HCT116 (cell line): ENCODE measurements at regions not wholly inside any gene's neighbourhood (a gene's known extent, or its start where the extent isn't known, plus 50 kb on each side); places are given as distances from the start of the nearest gene placed in this dataset.

Source experiments
- ATAC-seq: fragments of 200-7000 bp; cut with Tn5 transposase; 2 replicates; pipeline ENCODE4 v1.9.1; 2020; ENCODE audit warnings: mild to moderate bottlenecking, moderate library complexity
- BruUV-seq: library from RNA; stranded (reverse); fragments of 400-500 nt; replicated peaks from 2 replicates; lab custom pipeline; 2021; lab: Mats Ljungman, UMichigan
- CTCF ChIA-PET: fragments of 300-600 bp; sonication (Branson Sonifier 250); formaldehyde crosslinking; loops from one replicate; lab custom pipeline; 2021; ENCODE audit warnings: antibody characterized with exemption; lab: Charles Lee
- POLR2A ChIA-PET: fragments of 300-600, 350-600 bp; sonication (Branson Sonifier 250); formaldehyde crosslinking; loops from one replicate; lab custom pipeline; 2021; ENCODE audit warnings: antibody characterized with exemption; lab: Charles Lee
- RAD21 ChIA-PET, 2 experiments: fragments of 300-600 bp; sonication (Branson Sonifier 250); formaldehyde crosslinking; loops; one replicate each; lab custom pipeline; 2023; ENCODE audit warnings: low total read pairs in 2 of 2; ENCODE audit not compliant: uncharacterized antibody in 2 of 2, unreplicated experiment in 2 of 2, low non-redundant PET in 1 of 2; lab: Charles Lee
- DNase-seq: peaks from one replicate; pipeline ENCODE4 v3.0.0-alpha.2; 2010; ENCODE audit warnings: low read depth, low spot score
- H2AFZ ChIP-seq: fragments of 200-600 bp; shearing (Covaris generic), sonication (generic); 2 replicates; pipeline ENCODE4 v1.6.1; 2017; ENCODE audit warnings: low read depth, mixed run types, mixed read lengths, antibody characterized with exemption, low read length; ENCODE audit not compliant: poor library complexity, severe bottlenecking
- H3K27ac ChIP-seq: 2 replicates; pipeline ENCODE4 v1.5.1; 2012; ENCODE audit warnings: low read depth, low read length
- H3K27me3 ChIP-seq: fragments of 200-600 bp; sonication (generic); 2 replicates; pipeline ENCODE4 v1.6.1; 2016; ENCODE audit warnings: mixed run types, low read length, mixed read lengths; ENCODE audit not compliant: insufficient read depth
- H3K36me3 ChIP-seq, 2 experiments: fragments of 200-500 bp in 1 of 2; fragments of 200-600 bp in 1 of 2; sonication (Bioruptor generic) in 1 of 2; sonication (generic) in 1 of 2; 2 replicates each; pipeline versions ENCODE4 v1.5.1 to v1.6.1; 2014 to 2016; ENCODE audit warnings: low read length in 2 of 2, inconsistent platforms in 1 of 2, mixed read lengths in 1 of 2, mixed run types in 1 of 2; ENCODE audit not compliant: insufficient read depth in 2 of 2, control insufficient read depth in 1 of 2
- H3K4me1 ChIP-seq, 2 experiments: fragments of 200-600 bp in 1 of 2; sonication (generic) in 1 of 2; 2 replicates each; pipeline versions ENCODE4 v1.5.1 to v1.6.1; 2012 to 2017; ENCODE audit warnings: low read length in 2 of 2, inconsistent platforms in 1 of 2, mild to moderate bottlenecking in 1 of 2, mixed read lengths in 1 of 2, mixed run types in 1 of 2, moderate library complexity in 1 of 2; ENCODE audit not compliant: insufficient read depth in 2 of 2, control insufficient read depth in 1 of 2
- H3K4me2 ChIP-seq: fragments of 200-600 bp; sonication (generic); 2 replicates; pipeline ENCODE4 v1.6.1; 2017; ENCODE audit warnings: mixed run types, low read length, mixed read lengths
- H3K4me3 ChIP-seq, 2 experiments: fragments of 200-600 bp in 1 of 2; sonication (generic) in 1 of 2; replicated peaks in 1 of 2; 2 replicates each; pipeline ENCODE4 v1.5.1; 2011 to 2016; ENCODE audit warnings: low read length in 2 of 2, control low read depth in 1 of 2, low read depth in 1 of 2, mild to moderate bottlenecking in 1 of 2, mixed read lengths in 1 of 2, mixed run types in 1 of 2
- H3K79me2 ChIP-seq: fragments of 200-600 bp; sonication (generic); 2 replicates; pipeline ENCODE4 v1.6.1; 2017; ENCODE audit warnings: mild to moderate bottlenecking, mixed run types, low read length, moderate library complexity, mixed read lengths; ENCODE audit not compliant: insufficient read depth
- H3K9ac ChIP-seq: fragments of 200-600 bp; sonication (generic); 2 replicates; pipeline ENCODE4 v1.6.1; 2016; ENCODE audit warnings: low read length, mixed read lengths
- H3K9me2 ChIP-seq: fragments of 200-600 bp; sonication (generic), shearing (Covaris generic); 2 replicates; pipeline ENCODE4 v1.6.1; 2017; ENCODE audit warnings: mixed run types, mild to moderate bottlenecking, moderate library complexity; ENCODE audit not compliant: insufficient read depth
- H3K9me3 ChIP-seq, 2 experiments: fragments of 200-500 bp in 1 of 2; fragments of 200-600 bp in 1 of 2; sonication (Bioruptor generic) in 1 of 2; sonication (generic) in 1 of 2; 2 replicates each; pipeline ENCODE4 v1.6.1; 2014 to 2017; ENCODE audit warnings: low read length in 2 of 2, mixed read lengths in 2 of 2, inconsistent platforms in 1 of 2, low read depth in 1 of 2, mild to moderate bottlenecking in 1 of 2, mixed run types in 1 of 2, moderate library complexity in 1 of 2; ENCODE audit not compliant: control insufficient read depth in 1 of 2, insufficient read depth in 1 of 2
- H4K20me1 ChIP-seq: fragments of 200-600 bp; sonication (generic), shearing (Covaris generic); 2 replicates; pipeline ENCODE4 v1.6.1; 2017; ENCODE audit warnings: mixed run types, mild to moderate bottlenecking, moderate library complexity; ENCODE audit not compliant: insufficient read depth
- CBX3 ChIP-seq: IDR thresholded peaks from 2 replicates; pipeline ENCODE4 v1.6.1; 2012; ENCODE audit warnings: low read depth
- CEBPB ChIP-seq: IDR thresholded peaks from 2 replicates; pipeline ENCODE4 v1.6.1; 2012; ENCODE audit warnings: low read depth
- EGR1 ChIP-seq: IDR thresholded peaks from 2 replicates; pipeline ENCODE4 v1.6.1; 2012; ENCODE audit warnings: low read depth
- ELF1 ChIP-seq: IDR thresholded peaks from 2 replicates; pipeline ENCODE4 v1.6.1; 2012; ENCODE audit warnings: low read depth, borderline replicate concordance
- EZH2 ChIP-seq: fragments of 200-600 bp; sonication (generic); IDR thresholded peaks from 2 replicates; pipeline ENCODE4 v1.6.1; 2017; ENCODE audit warnings: antibody characterized with exemption, mixed run types
- JUND ChIP-seq: IDR thresholded peaks from 2 replicates; pipeline ENCODE4 v1.6.1; 2012
- RAD21 ChIP-seq: IDR thresholded peaks from 2 replicates; pipeline ENCODE4 v1.6.1; 2012; ENCODE audit warnings: low read depth, mild to moderate bottlenecking
- SRF ChIP-seq: IDR thresholded peaks from 2 replicates; pipeline ENCODE4 v1.6.1; 2012; ENCODE audit warnings: low read depth
- ZFX ChIP-seq: fragments of 450-650 bp; IDR thresholded peaks from 2 replicates; pipeline ENCODE4 v1.6.1; 2017
- intact Hi-C: fragments of 100-400 bp; cut with micrococcal nuclease; formaldehyde crosslinking; loops from 2 replicates; pipeline ENCODE4 v1.10.0; 2022
- TF ChIP-seq, protein P1 (sequence below): IDR thresholded peaks from 2 replicates; pipeline ENCODE4 v1.6.1; 2012; ENCODE audit warnings: low read depth
- TF ChIP-seq, protein P2 (sequence below): IDR thresholded peaks from 2 replicates; pipeline ENCODE4 v1.6.1; 2012
- TF ChIP-seq, protein P3 (sequence below): IDR thresholded peaks from 2 replicates; pipeline ENCODE4 v1.6.1; 2012

DNA sequence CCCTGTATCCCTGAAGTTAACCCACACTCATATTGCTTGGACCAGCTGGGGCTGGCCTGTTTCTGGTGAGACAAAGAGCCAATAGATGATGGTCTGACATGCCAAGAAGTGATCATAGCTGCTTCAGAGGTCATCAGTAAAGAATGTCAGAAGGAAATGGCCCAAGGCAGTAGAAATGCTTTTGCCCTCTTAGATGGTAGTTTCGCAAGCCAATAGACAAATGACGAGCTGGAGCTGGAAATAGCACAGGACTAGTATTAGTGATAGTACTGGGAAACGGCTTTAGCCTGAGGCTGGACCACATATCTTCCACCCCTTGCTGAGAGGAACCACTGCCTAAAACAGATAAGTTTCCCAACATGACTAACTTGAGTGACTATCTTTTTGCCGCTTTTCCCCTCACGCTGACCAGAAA lies 176.1 kb upstream of the THBS1 start:
- CTCF ChIA-PET, result no interaction called here
- DNase-seq, result no peak
- intact Hi-C loops, result no loop called here
- no TSS peak for BruUV-seq
- RAD21 ChIA-PET, result no interaction called here
- Histone ChIP-seq H3K9ac (no peak overlapping the region), H3K79me2 (no peaks in the 10 kb centered on the region), H3K36me3 (no peaks in the 10 kb centered on the region), H3K4me3 (no peak overlapping the region), H3K9me2 (no peaks in the 10 kb centered on the region), H3K4me2 (no peak overlapping the region), H3K4me1 (no peaks in the 10 kb centered on the region), H3K27me3 (0 out of 2 replicates have a peak, but pooled peaks cover 3% of the 10 kb centered on the region), H4K20me1 (no peaks in the 10 kb centered on the region), H2AFZ (no peak overlapping the region), H3K9me3 (no peaks in the 10 kb centered on the region), H3K27ac (no peak overlapping the region)
- TF ChIP-seq, protein P1, sequence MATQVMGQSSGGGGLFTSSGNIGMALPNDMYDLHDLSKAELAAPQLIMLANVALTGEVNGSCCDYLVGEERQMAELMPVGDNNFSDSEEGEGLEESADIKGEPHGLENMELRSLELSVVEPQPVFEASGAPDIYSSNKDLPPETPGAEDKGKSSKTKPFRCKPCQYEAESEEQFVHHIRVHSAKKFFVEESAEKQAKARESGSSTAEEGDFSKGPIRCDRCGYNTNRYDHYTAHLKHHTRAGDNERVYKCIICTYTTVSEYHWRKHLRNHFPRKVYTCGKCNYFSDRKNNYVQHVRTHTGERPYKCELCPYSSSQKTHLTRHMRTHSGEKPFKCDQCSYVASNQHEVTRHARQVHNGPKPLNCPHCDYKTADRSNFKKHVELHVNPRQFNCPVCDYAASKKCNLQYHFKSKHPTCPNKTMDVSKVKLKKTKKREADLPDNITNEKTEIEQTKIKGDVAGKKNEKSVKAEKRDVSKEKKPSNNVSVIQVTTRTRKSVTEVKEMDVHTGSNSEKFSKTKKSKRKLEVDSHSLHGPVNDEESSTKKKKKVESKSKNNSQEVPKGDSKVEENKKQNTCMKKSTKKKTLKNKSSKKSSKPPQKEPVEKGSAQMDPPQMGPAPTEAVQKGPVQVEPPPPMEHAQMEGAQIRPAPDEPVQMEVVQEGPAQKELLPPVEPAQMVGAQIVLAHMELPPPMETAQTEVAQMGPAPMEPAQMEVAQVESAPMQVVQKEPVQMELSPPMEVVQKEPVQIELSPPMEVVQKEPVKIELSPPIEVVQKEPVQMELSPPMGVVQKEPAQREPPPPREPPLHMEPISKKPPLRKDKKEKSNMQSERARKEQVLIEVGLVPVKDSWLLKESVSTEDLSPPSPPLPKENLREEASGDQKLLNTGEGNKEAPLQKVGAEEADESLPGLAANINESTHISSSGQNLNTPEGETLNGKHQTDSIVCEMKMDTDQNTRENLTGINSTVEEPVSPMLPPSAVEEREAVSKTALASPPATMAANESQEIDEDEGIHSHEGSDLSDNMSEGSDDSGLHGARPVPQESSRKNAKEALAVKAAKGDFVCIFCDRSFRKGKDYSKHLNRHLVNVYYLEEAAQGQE, result no peak
- TF ChIP-seq, protein P2, sequence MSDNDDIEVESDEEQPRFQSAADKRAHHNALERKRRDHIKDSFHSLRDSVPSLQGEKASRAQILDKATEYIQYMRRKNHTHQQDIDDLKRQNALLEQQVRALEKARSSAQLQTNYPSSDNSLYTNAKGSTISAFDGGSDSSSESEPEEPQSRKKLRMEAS, result no peak
- TF ChIP-seq CBX3 (no peak), ZFX (no peak), JUND (no peak), EGR1 (no peak), CEBPB (no peak), SRF (no peak), ELF1 (no peak), RAD21 (no peak), EZH2 (no peak)
- TF ChIP-seq, protein P3, sequence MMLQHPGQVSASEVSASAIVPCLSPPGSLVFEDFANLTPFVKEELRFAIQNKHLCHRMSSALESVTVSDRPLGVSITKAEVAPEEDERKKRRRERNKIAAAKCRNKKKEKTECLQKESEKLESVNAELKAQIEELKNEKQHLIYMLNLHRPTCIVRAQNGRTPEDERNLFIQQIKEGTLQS, result no peak
- POLR2A ChIA-PET, result no interaction called here
- ATAC-seq, result no peak
